Caco-2 (cell line): ENCODE measurements at regions not wholly inside any gene's neighbourhood (a gene's known extent, or its start where the extent isn't known, plus 50 kb on each side); places are given as distances from the start of the nearest gene placed in this dataset.
A peak's percentile ranks its signal among the peaks of the same experiment; 100 is the strongest.

ENCODE experiments used
- BruUV-seq: library from RNA; stranded (reverse); fragments of 400-500 nt; replicated peaks from 2 replicates; lab custom pipeline; 2021; lab: Mats Ljungman, UMichigan
- CTCF ChIA-PET: fragments of 300-600 bp; sonication (Branson Sonifier 250); formaldehyde crosslinking; loops from one replicate; lab custom pipeline; 2022; ENCODE audit warnings: antibody characterized with exemption; lab: Charles Lee
- POLR2A ChIA-PET: fragments of 300-600 bp; sonication (Branson Sonifier 250); formaldehyde crosslinking; loops from one replicate; lab custom pipeline; 2022; ENCODE audit warnings: antibody characterized with exemption; lab: Charles Lee
- DNase-seq, 2 experiments: peaks; one replicate each; pipeline versions ENCODE4 v3.0.0 to v3.0.0-alpha.2; 2020 to 2022
- H3K27me3 ChIP-seq: replicated peaks from 2 replicates; pipeline ENCODE4 v1.6.0; 2011; ENCODE audit warnings: low read length; ENCODE audit not compliant: control insufficient read depth, insufficient read depth
- H3K36me3 ChIP-seq: 2 replicates; pipeline ENCODE4 v1.5.1; 2011; ENCODE audit warnings: low read length; ENCODE audit not compliant: control insufficient read depth, insufficient read depth
- H3K4me1 ChIP-seq: fragments of 250-450 bp; sonication (Bioruptor Pico); 2 replicates; pipeline ENCODE4 v1.5.1; 2020; ENCODE audit warnings: mild to moderate bottlenecking
- H3K4me3 ChIP-seq: 2 replicates; pipeline ENCODE4 v1.5.1; 2011; ENCODE audit warnings: low read depth, mild to moderate bottlenecking, control low read depth, low read length
- H3K9me3 ChIP-seq: fragments of 250-450 bp; sonication (Bioruptor Pico); 2 replicates; pipeline ENCODE4 v1.5.1; 2020; ENCODE audit warnings: mild to moderate bottlenecking, moderate library complexity
- H3K27ac Mint-ChIP-seq: one replicate; pipeline ENCODE4 v1.8.0; 2022; ENCODE audit warnings: mixed read lengths; ENCODE audit not compliant: unreplicated experiment
- H3K27me3 Mint-ChIP-seq: one replicate; pipeline ENCODE4 v1.8.0; 2022; ENCODE audit warnings: mixed read lengths; ENCODE audit not compliant: insufficient read depth, unreplicated experiment
- H3K36me3 Mint-ChIP-seq: one replicate; pipeline ENCODE4 v1.8.0; 2022; ENCODE audit warnings: mild to moderate bottlenecking, mixed read lengths; ENCODE audit not compliant: insufficient read depth, unreplicated experiment
- H3K4me1 Mint-ChIP-seq: one replicate; pipeline ENCODE4 v1.8.0; 2022; ENCODE audit warnings: low read depth, mixed read lengths; ENCODE audit not compliant: unreplicated experiment
- H3K4me3 Mint-ChIP-seq: one replicate; pipeline ENCODE4 v1.8.0; 2022; ENCODE audit warnings: mild to moderate bottlenecking, moderate library complexity, mixed read lengths; ENCODE audit not compliant: unreplicated experiment
- H3K9me3 Mint-ChIP-seq: one replicate; pipeline ENCODE4 v1.8.0; 2022; ENCODE audit warnings: mixed read lengths; ENCODE audit not compliant: unreplicated experiment
- intact Hi-C: fragments of 100-400 bp; cut with micrococcal nuclease; formaldehyde crosslinking; loops from one replicate; pipeline ENCODE4 v1.10.0; 2022; ENCODE audit not compliant: unreplicated experiment
- TF ChIP-seq, protein P1 (sequence below), 2 experiments: fragments of 200-600 bp in 1 of 2; IDR thresholded peaks; 1 replicate in 1 of 2; 2 replicates in 1 of 2; pipeline versions ENCODE4 v1.5.1 to v1.8.0; 2011 to 2022; ENCODE audit warnings: antibody characterized with exemption in 1 of 2, control low read depth in 1 of 2, inconsistent platforms in 1 of 2, low read depth in 1 of 2, low read length in 1 of 2, mild to moderate bottlenecking in 1 of 2, moderate library complexity in 1 of 2; ENCODE audit not compliant: insufficient read depth in 1 of 2, severe bottlenecking in 1 of 2, unreplicated experiment in 1 of 2

- no peaks in the 10 kb centered on the region for H3K36me3 Mint-ChIP-seq
- no peaks in the 10 kb centered on the region for H3K27me3 ChIP-seq
- H3K4me3 Mint-ChIP-seq, result no peak overlapping the region
- no peaks in the 10 kb centered on the region for H3K27me3 Mint-ChIP-seq
- POLR2A ChIA-PET, result interaction anchor here (0.6 kb wide), 1 partner anchor 405 kb away, joined by 3 read pairs; the partner anchor contains the start of gene TLE4
- peaks cover 8% of the 10 kb centered on the region for H3K9me3 Mint-ChIP-seq
- H3K27ac Mint-ChIP-seq, result no peak overlapping the region
- no peaks in the 10 kb centered on the region for H3K36me3 ChIP-seq
- no TSS peak for BruUV-seq
- TF ChIP-seq, protein P1, sequence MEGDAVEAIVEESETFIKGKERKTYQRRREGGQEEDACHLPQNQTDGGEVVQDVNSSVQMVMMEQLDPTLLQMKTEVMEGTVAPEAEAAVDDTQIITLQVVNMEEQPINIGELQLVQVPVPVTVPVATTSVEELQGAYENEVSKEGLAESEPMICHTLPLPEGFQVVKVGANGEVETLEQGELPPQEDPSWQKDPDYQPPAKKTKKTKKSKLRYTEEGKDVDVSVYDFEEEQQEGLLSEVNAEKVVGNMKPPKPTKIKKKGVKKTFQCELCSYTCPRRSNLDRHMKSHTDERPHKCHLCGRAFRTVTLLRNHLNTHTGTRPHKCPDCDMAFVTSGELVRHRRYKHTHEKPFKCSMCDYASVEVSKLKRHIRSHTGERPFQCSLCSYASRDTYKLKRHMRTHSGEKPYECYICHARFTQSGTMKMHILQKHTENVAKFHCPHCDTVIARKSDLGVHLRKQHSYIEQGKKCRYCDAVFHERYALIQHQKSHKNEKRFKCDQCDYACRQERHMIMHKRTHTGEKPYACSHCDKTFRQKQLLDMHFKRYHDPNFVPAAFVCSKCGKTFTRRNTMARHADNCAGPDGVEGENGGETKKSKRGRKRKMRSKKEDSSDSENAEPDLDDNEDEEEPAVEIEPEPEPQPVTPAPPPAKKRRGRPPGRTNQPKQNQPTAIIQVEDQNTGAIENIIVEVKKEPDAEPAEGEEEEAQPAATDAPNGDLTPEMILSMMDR (IDR thresholded peaks at IDR 0.05; ENCODE audit: insufficient read depth in 1 of 2, low read depth in 1 of 2, low read length in 1 of 2, severe bottlenecking in 1 of 2, unreplicated experiment in 1 of 2), result no peak
- no peak overlapping the region for H3K4me3 ChIP-seq
- H3K9me3 ChIP-seq, result no peaks in the 10 kb centered on the region
- intact Hi-C loops, result no loop called here
- H3K4me1 ChIP-seq, result no peaks in the 10 kb centered on the region
- peak in 1 of 2 experiments; percentile 0 for DNase-seq
- CTCF ChIA-PET, result no interaction called here
- H3K4me1 Mint-ChIP-seq, result no peaks in the 10 kb centered on the region
Measured at GRCh38 chr9:79166005-79166404, 405.8 kb upstream of the TLE4 start.

DNA sequence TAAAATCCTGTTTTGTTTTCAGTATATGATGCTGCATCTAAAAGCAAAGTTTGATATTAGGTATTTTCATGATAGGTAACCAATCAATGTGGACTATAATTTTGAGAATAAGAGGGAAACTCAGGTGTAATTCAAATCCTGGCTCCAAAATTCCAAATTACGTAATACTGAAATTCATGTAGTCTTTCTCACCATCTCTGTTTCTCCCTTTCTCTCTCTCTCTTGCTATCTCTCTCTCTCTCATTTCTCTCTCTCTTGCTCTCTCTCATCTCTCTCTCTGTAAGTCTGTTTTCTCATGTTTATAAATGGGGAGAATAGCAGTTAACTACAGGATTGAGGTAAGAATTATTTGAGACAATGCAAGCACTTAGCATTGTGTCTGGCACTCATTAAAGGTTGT lies 401.1 kb upstream of the TLE4 start:
- intact Hi-C loops, result no loop called here
- CTCF ChIA-PET, result no interaction called here
- no peaks in the 10 kb centered on the region for H3K36me3 ChIP-seq

DNA sequence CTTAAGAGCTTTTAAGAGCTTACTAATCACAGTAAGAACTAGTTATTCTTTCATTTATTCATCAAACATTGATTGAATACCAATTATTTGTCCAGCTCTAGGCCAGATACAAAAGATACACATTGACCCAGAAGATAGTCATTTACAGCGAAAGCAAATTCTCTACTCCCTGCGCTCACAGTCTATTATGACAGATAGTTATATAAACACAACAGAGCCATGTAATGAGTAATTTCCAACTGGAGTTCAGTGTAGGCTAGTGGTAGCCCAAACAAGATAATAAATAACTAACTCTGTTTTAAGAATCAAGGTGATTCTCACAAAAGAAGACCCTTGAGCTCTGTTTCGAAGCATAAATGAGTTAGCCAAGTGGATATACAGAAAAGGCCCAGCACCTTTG lies 397.8 kb upstream of the TLE4 start:
- no TSS peak for BruUV-seq
- CTCF ChIA-PET, result no interaction called here
- Histone ChIP-seq H3K36me3 (no peaks in the 10 kb centered on the region), H3K4me1 (no peaks in the 10 kb centered on the region), H3K9me3 (no peaks in the 10 kb centered on the region), H3K27me3 (no peaks in the 10 kb centered on the region), H3K4me3 (no peak overlapping the region)
- no peak overlapping the region for H3K27ac Mint-ChIP-seq
- no peaks in the 10 kb centered on the region for H3K27me3 Mint-ChIP-seq
- no peaks in the 10 kb centered on the region for H3K36me3 Mint-ChIP-seq
- intact Hi-C loops, result no loop called here
- POLR2A ChIA-PET, result no interaction called here
- peaks cover 10% of the 10 kb centered on the region for H3K9me3 Mint-ChIP-seq
- TF ChIP-seq, protein P1 (IDR thresholded peaks at IDR 0.05; ENCODE audit: insufficient read depth in 1 of 2, low read depth in 1 of 2, low read length in 1 of 2, severe bottlenecking in 1 of 2, unreplicated experiment in 1 of 2), result no peak
- no peak for DNase-seq
- H3K4me3 Mint-ChIP-seq, result no peak overlapping the region
- H3K4me1 Mint-ChIP-seq, result no peaks in the 10 kb centered on the region

More for the DNA sequence above, 401.1 kb upstream of the TLE4 start:
- DNase-seq, result no peak
- H3K9me3 ChIP-seq, result no peaks in the 10 kb centered on the region
- no TSS peak for BruUV-seq
- POLR2A ChIA-PET, result no interaction called here
- no peak overlapping the region for H3K4me3 ChIP-seq
- Mint-ChIP-seq H3K27ac (no peak overlapping the region), H3K4me3 (no peak overlapping the region), H3K4me1 (no peaks in the 10 kb centered on the region), H3K9me3 (peaks cover 10% of the 10 kb centered on the region), H3K27me3 (no peaks in the 10 kb centered on the region), H3K36me3 (no peaks in the 10 kb centered on the region)
- TF ChIP-seq, protein P1 (IDR thresholded peaks at IDR 0.05; ENCODE audit: insufficient read depth in 1 of 2, low read depth in 1 of 2, low read length in 1 of 2, severe bottlenecking in 1 of 2, unreplicated experiment in 1 of 2), result no peak
- no peaks in the 10 kb centered on the region for H3K27me3 ChIP-seq
- no peaks in the 10 kb centered on the region for H3K4me1 ChIP-seq
